ENCODE measurements at regions not wholly inside any gene's neighbourhood (a gene's known extent, or its start where the extent isn't known, plus 50 kb on each side); places are given as distances from the start of the nearest gene placed in this dataset.
"Not testable (repeated sequence)": the region's sequence is repeated elsewhere in the genome, so short reads cannot be mapped to it uniquely, and the experiment has no call there.

GRCh38 chr2:52584071-52584470 lies 1183.5 kb upstream of the CHAC2 start:
- not testable (repeated sequence) for H3K27me3 ChIP-seq (ENCODE audit: control insufficient read depth, insufficient read depth, low read length); H3K4me3 ChIP-seq (ENCODE audit: low read depth, low read length); H3K36me3 ChIP-seq (ENCODE audit: control insufficient read depth, insufficient read depth, low read length); H3K9ac ChIP-seq (ENCODE audit: low read depth, low read length); H3K9me3 ChIP-seq (ENCODE audit: control insufficient read depth, insufficient read depth, low read length); H3K4me1 ChIP-seq (ENCODE audit: control insufficient read depth, insufficient read depth, low read length)

- Histone ChIP-seq H3K9me3 (ENCODE audit: control insufficient read depth, insufficient read depth, low read length) (no peaks in the 10 kb centered on the region), H3K9ac (ENCODE audit: low read depth, low read length) (no peak overlapping the region), H3K4me3 (ENCODE audit: low read depth, low read length) (no peak overlapping the region), H3K36me3 (ENCODE audit: control insufficient read depth, insufficient read depth, low read length) (no peaks in the 10 kb centered on the region), H3K4me1 (ENCODE audit: control insufficient read depth, insufficient read depth, low read length) (no peaks in the 10 kb centered on the region), H3K27me3 (ENCODE audit: control insufficient read depth, insufficient read depth, low read length) (no peaks in the 10 kb centered on the region)
Measured at GRCh38 chr2:52572469-52572894, 1195.1 kb upstream of the CHAC2 start.

GRCh38 chr2:52571380-52572347 lies 1195.9 kb upstream of the CHAC2 start:
- Histone ChIP-seq H3K36me3 (ENCODE audit: control insufficient read depth, insufficient read depth, low read length) (no peaks in the 10 kb centered on the region), H3K9me3 (ENCODE audit: control insufficient read depth, insufficient read depth, low read length) (no peaks in the 10 kb centered on the region), H3K4me1 (ENCODE audit: control insufficient read depth, insufficient read depth, low read length) (no peaks in the 10 kb centered on the region), H3K9ac (ENCODE audit: low read depth, low read length) (no peak overlapping the region), H3K27me3 (ENCODE audit: control insufficient read depth, insufficient read depth, low read length) (no peaks in the 10 kb centered on the region), H3K4me3 (ENCODE audit: low read depth, low read length) (no peak overlapping the region)

GRCh38 chr2:52570716-52571115 lies 1196.9 kb upstream of the CHAC2 start:
- H3K36me3 ChIP-seq (ENCODE audit: control insufficient read depth, insufficient read depth, low read length): no peaks in the 10 kb centered on the region
- H3K4me3 ChIP-seq (ENCODE audit: low read depth, low read length): no peak overlapping the region
- no peaks in the 10 kb centered on the region for H3K27me3 ChIP-seq (ENCODE audit: control insufficient read depth, insufficient read depth, low read length)
- no peaks in the 10 kb centered on the region for H3K4me1 ChIP-seq (ENCODE audit: control insufficient read depth, insufficient read depth, low read length)
- no peak overlapping the region for H3K9ac ChIP-seq (ENCODE audit: low read depth, low read length)
- no peaks in the 10 kb centered on the region for H3K9me3 ChIP-seq (ENCODE audit: control insufficient read depth, insufficient read depth, low read length)

DNA sequence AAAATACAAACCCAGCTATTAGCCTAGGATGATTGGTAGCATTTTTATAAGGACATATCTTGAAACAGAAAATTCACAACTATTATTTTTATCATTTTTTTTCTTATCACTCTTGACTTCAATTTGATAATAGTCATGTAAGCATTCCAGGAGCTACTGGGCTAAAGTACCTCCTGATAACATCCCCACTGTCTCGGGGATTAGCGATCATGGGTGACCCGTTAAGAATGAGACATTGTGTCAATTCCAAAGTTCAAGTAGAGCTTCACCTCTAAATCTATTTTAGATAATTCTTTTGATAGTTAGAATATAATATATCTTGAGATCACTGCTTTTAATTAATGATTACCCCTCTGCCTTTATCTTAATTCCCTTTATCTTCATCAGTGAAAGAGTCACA lies 1204.5 kb upstream of the CHAC2 start:
- Histone ChIP-seq H3K4me3 (ENCODE audit: low read depth, low read length) (no peak overlapping the region), H3K4me1 (ENCODE audit: control insufficient read depth, insufficient read depth, low read length) (peaks cover 7% of the 10 kb centered on the region), H3K9ac (ENCODE audit: low read depth, low read length) (no peak overlapping the region), H3K27me3 (ENCODE audit: control insufficient read depth, insufficient read depth, low read length) (no peaks in the 10 kb centered on the region), H3K36me3 (ENCODE audit: control insufficient read depth, insufficient read depth, low read length) (no peaks in the 10 kb centered on the region), H3K9me3 (ENCODE audit: control insufficient read depth, insufficient read depth, low read length) (no peaks in the 10 kb centered on the region)

DNA sequence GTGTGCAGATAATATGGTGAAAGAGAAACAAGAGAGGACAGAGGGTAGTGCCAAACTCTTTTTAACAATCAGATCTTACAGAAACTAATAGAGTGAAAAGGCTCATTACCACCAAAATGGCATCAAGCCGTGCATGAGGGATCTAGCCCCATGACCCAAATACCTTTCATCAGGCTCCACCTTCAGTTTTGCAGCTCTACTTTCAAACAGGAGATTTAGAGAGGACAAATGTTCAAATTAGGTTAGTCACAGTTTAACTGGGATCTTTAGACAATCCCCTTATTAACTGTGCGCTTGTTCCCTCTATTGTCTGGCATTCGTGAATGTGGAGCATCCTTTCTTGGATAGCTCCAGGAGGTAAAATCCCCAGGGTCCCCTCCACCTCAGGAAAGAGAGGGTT lies 1209.3 kb upstream of the CHAC2 start:
- no peaks in the 10 kb centered on the region for H3K27me3 ChIP-seq (ENCODE audit: control insufficient read depth, insufficient read depth, low read length)
- H3K4me3 ChIP-seq (ENCODE audit: low read depth, low read length): no peak overlapping the region
- no peak overlapping the region for H3K9ac ChIP-seq (ENCODE audit: low read depth, low read length)
- H3K4me1 ChIP-seq (ENCODE audit: control insufficient read depth, insufficient read depth, low read length): peaks cover 12% of the 10 kb centered on the region
- no peaks in the 10 kb centered on the region for H3K9me3 ChIP-seq (ENCODE audit: control insufficient read depth, insufficient read depth, low read length)
- H3K36me3 ChIP-seq (ENCODE audit: control insufficient read depth, insufficient read depth, low read length): no peaks in the 10 kb centered on the region

GRCh38 chr2:52542297-52542696 lies 1225.3 kb upstream of the CHAC2 start:
- H3K4me1 ChIP-seq (ENCODE audit: control insufficient read depth, insufficient read depth, low read length): no peaks in the 10 kb centered on the region
- H3K9me3 ChIP-seq (ENCODE audit: control insufficient read depth, insufficient read depth, low read length): no peaks in the 10 kb centered on the region
- H3K9ac ChIP-seq (ENCODE audit: low read depth, low read length): no peak overlapping the region
- H3K27me3 ChIP-seq (ENCODE audit: control insufficient read depth, insufficient read depth, low read length): no peaks in the 10 kb centered on the region
- H3K36me3 ChIP-seq (ENCODE audit: control insufficient read depth, insufficient read depth, low read length): no peaks in the 10 kb centered on the region
- no peak overlapping the region for H3K4me3 ChIP-seq (ENCODE audit: low read depth, low read length)

DNA sequence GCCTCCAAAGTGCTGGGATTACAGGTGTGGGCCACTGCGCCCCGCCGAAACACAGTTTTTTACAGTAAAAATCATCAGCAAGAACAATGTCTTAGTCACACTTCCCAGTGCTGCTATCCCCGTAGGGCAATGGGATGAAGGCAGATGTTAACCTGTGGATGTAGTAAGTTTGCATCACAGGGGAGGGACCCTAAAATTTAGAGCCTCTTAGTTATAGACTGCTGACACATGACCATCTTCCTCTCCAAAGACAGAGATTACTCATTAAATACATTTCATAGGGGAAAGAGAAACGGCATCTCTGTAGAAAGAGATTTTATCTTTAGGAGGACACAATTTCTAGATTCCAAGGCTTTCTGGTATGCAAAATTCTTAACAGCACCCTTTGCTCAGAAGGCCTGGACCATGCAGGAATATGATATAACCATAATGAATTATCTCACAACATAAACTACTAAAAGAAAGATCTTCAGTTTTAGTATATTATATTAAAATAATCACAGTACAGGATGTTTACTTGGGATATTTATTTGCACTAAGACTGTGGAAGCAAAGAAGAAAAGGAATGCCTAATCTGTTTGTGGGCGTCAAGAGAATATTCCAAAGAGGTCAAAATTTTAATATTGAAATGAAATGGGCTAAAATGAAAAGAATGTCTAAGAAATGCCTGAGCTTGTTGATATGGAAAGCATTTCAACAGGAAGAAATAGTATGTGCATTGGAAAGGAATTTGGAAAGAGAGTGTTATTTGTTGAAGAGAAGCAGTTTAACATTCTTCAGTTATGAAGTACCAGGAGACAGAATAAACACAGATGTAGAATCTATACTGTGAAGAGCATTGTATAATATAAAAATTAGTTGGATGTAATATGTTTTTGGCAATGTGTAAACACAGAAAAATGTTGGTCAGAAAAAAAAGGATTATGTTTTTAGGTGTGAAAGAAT lies 1228.3 kb upstream of the CHAC2 start:
- H3K9ac ChIP-seq (ENCODE audit: low read depth, low read length): no peak overlapping the region
- H3K4me3 ChIP-seq (ENCODE audit: low read depth, low read length): no peak overlapping the region
- H3K36me3 ChIP-seq (ENCODE audit: control insufficient read depth, insufficient read depth, low read length): no peaks in the 10 kb centered on the region
- no peaks in the 10 kb centered on the region for H3K4me1 ChIP-seq (ENCODE audit: control insufficient read depth, insufficient read depth, low read length)
- H3K9me3 ChIP-seq (ENCODE audit: control insufficient read depth, insufficient read depth, low read length): no peaks in the 10 kb centered on the region
- H3K27me3 ChIP-seq (ENCODE audit: control insufficient read depth, insufficient read depth, low read length): no peaks in the 10 kb centered on the region

- H3K36me3 ChIP-seq (ENCODE audit: control insufficient read depth, insufficient read depth, low read length): no peaks in the 10 kb centered on the region
- H3K4me1 ChIP-seq (ENCODE audit: control insufficient read depth, insufficient read depth, low read length): no peaks in the 10 kb centered on the region
- no peaks in the 10 kb centered on the region for H3K27me3 ChIP-seq (ENCODE audit: control insufficient read depth, insufficient read depth, low read length)
- no peaks in the 10 kb centered on the region for H3K9me3 ChIP-seq (ENCODE audit: control insufficient read depth, insufficient read depth, low read length)
- H3K9ac ChIP-seq (ENCODE audit: low read depth, low read length): no peak overlapping the region
- H3K4me3 ChIP-seq (ENCODE audit: low read depth, low read length): no peak overlapping the region
Measured at GRCh38 chr2:52537588-52537987, 1230.0 kb upstream of the CHAC2 start.

- H3K4me3 ChIP-seq (ENCODE audit: low read depth, low read length): no peak overlapping the region
- H3K36me3 ChIP-seq (ENCODE audit: control insufficient read depth, insufficient read depth, low read length): no peaks in the 10 kb centered on the region
- H3K9ac ChIP-seq (ENCODE audit: low read depth, low read length): no peak overlapping the region
- H3K27me3 ChIP-seq (ENCODE audit: control insufficient read depth, insufficient read depth, low read length): no peaks in the 10 kb centered on the region
- H3K4me1 ChIP-seq (ENCODE audit: control insufficient read depth, insufficient read depth, low read length): no peaks in the 10 kb centered on the region
- H3K9me3 ChIP-seq (ENCODE audit: control insufficient read depth, insufficient read depth, low read length): no peaks in the 10 kb centered on the region
Measured at GRCh38 chr2:52536929-52537460, 1230.6 kb upstream of the CHAC2 start.

DNA sequence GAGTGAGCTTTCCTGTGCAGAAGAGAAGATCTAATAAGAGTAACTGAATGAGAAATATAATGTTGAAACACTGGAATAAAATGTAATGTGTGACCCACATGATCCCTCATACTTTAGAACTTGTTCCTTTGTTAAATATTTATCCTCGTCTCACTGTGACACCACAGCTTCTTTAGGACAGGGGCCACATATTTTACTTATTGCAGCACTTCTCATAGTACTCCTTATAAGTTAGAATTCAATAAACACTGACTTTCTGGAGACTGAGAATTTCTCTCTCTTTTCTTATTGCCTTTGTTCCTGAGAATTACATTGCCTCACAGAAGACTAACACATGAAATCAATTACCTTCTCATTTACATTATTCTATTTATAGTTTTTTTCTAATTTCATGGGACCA lies 1234.6 kb upstream of the CHAC2 start:
- Histone ChIP-seq H3K4me1 (ENCODE audit: control insufficient read depth, insufficient read depth, low read length) (no peaks in the 10 kb centered on the region), H3K9ac (ENCODE audit: low read depth, low read length) (no peak overlapping the region), H3K9me3 (ENCODE audit: control insufficient read depth, insufficient read depth, low read length) (no peaks in the 10 kb centered on the region), H3K36me3 (ENCODE audit: control insufficient read depth, insufficient read depth, low read length) (no peaks in the 10 kb centered on the region), H3K27me3 (ENCODE audit: control insufficient read depth, insufficient read depth, low read length) (no peaks in the 10 kb centered on the region), H3K4me3 (ENCODE audit: low read depth, low read length) (no peak overlapping the region)
